Uterus (tissue), 2 donors: ENCODE measurements at regions not wholly inside any gene's neighbourhood (a gene's known extent, or its start where the extent isn't known, plus 50 kb on each side); places are given as distances from the start of the nearest gene placed in this dataset.

ENCODE experiments used
- CTCF ChIP-seq, 4 experiments: fragments of 200-600 bp in 2 of 4; fragments of 450-650 bp in 2 of 4; sonication (generic) in 2 of 4; IDR thresholded peaks; one replicate each; pipeline ENCODE4 v1.5.1; 2016 to 2019; ENCODE audit warnings: antibody characterized with exemption in 4 of 4, mild to moderate bottlenecking in 2 of 4, moderate library complexity in 1 of 4
- POLR2A ChIP-seq, 2 donors: fragments of 450-650 bp; IDR thresholded peaks; one replicate each; pipeline ENCODE4 v1.6.1; 2016; ENCODE audit warnings: antibody characterized with exemption in 2 of 2, mild to moderate bottlenecking in 1 of 2, moderate library complexity in 1 of 2

DNA sequence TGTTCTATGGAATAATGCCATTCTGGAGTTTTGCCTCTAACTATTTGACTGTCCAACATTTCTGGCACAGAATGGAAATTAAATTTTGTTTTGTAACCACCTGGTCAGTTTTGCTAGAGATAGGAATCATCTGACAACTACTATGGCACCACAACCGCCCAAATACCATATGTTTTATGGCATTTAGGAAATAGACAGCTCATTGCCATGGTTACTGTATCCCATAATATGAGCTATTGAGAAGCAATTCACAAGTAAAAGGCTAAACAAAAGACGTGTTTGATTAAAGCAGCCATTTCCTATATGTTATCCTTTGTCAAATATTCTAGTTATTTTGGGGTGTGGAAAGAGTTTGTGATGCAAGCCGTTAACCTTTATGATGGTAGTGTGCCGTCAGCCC lies 1105.3 kb upstream of the LCORL start:
- no peak for TF ChIP-seq CTCF (IDR thresholded peaks at IDR 0.05)
- TF ChIP-seq POLR2A (IDR thresholded peaks at IDR 0.05) = no peak
